Erythroblast (primary cell): ENCODE measurements at regions not wholly inside any gene's neighbourhood (a gene's known extent, or its start where the extent isn't known, plus 50 kb on each side); places are given as distances from the start of the nearest gene placed in this dataset.

ENCODE experiments used
- DNase-seq, 2 experiments: peaks; one replicate each; lab custom pipeline; 2025; lab: John Stamatoyannopoulos, UW
- GATA1 ChIP-seq: IDR thresholded peaks from 2 replicates; pipeline ENCODE4 v1.6.1; 2011; ENCODE audit warnings: low read depth, mild to moderate bottlenecking, control low read depth, low read length, moderate library complexity
- POLR2A ChIP-seq: IDR thresholded peaks from 2 replicates; pipeline ENCODE4 v1.6.1; 2011; ENCODE audit warnings: mild to moderate bottlenecking, low read length

DNA sequence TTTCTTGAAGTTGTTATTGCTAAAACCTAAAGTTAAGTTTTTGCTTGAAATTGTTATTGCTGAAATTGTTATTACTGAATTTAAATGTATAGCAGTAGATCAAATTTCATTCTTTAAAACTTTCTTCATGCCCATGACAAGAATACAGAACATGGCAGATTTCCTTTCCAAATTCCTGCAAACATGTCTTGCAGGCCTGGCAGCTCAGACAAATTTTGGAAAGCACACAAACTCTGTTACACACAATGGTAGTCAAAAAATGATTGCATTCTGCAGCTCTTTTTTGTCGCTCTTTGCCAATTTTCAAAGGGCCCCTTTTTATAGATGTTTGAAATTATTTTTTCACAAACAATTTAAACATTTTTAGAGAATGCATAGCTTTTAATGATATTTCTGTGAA is 1292.3 kb upstream of the B3GALT2 start:
- TF ChIP-seq GATA1 = no peak
- TF ChIP-seq POLR2A = no peak
- DNase-seq = no peak

DNA sequence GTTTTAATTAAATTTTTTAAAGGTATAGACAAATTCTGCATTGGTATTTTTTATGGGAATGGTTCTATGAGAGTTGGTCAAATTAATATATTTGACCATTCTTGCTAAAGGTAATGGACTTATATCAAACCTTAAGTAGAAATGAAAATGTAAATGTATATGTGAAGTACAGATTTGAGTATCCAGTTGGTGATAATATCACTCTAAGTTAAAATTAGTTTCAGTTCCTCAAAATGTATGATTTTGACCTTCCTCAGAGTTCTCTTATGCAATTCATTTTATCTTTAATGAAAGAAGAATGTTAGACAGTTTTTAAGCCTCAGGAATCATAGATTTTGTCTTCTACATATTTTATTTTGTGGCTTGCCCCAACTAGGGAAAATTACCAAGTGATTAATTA is 1291.5 kb upstream of the B3GALT2 start:
- TF ChIP-seq POLR2A = no peak
- no peak for TF ChIP-seq GATA1
- DNase-seq = no peak

DNA sequence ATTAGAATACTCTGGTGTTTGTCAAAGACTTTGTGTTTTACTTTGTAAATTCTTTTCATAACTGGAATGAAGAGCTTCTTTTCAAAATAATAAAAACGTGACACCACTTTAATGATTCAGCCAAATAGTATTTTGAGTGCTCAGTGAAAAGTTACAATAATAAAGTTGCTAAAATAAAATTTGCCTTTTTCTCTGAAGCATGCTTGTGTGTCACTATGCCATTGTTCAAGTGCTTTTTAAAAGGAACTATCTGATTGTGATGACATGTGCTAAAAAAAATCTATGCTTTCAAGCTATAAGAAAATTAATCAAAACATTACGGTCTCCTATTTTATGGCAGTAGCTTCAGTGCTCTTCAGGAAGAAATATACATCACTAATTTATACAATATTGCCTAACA is 1290.5 kb upstream of the B3GALT2 start:
- TF ChIP-seq POLR2A (no peak), GATA1 (no peak)
- DNase-seq = no peak

DNA sequence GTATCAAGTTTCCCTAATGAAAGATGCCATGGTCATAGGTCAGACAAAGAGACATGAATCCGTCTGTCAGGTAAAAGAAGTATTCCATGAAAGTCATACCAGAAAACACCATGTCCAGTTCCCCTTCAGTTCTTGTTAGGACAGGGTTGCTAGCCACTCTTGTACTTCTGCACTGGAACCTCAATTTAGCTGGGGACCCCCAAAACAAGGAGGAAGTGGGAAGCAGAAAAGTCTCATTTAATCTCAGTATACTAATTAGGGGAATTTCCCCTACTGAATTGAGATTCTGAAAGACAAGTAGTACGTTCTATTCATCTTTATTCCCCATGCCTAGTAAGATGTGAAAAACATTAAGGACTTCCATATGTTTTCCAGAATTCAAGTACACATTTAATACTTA is 1289.9 kb upstream of the B3GALT2 start:
- no peak for DNase-seq
- TF ChIP-seq GATA1 (no peak), POLR2A (no peak)

DNA sequence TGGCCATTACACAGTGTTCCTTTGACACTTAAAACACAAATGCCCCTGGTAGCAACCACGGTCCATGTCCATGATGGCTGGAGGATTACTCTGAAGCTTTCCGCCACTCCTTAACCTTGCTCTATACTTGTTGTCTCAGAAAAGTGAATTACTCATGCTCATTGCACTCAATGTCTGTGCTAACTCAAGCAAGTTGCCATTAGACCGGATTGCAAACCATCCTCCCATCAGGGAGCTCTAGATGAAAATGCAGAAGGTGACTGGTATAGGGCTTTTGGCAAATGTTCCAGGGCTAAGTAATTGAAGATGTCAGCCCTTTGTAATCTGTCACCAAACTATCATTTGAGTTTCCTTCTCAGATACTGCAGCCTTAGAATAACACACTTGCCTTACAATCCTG is 1288.3 kb upstream of the B3GALT2 start:
- TF ChIP-seq GATA1 (no peak), POLR2A (no peak)
- no peak for DNase-seq

DNA sequence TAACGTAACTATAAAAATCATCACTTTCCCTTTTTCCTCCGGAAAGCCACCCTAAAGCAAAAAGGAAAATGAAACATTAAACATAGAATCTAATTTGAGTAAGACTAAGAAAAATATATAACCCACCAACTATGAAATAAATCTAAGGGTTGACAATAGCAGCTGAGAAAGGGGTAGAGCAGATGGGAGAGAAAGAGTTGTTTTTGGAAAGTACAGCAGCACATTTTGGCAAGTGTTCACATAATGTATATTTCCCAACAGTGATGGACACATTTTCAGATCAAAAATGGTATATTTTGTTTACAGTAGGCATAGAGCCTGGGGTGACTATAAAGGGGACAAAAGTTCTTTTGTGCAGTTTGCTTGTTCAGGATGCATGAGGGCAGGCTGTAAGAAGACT is 1287.4 kb upstream of the B3GALT2 start:
- DNase-seq = no peak
- no peak for TF ChIP-seq POLR2A
- TF ChIP-seq GATA1 = no peak

DNA sequence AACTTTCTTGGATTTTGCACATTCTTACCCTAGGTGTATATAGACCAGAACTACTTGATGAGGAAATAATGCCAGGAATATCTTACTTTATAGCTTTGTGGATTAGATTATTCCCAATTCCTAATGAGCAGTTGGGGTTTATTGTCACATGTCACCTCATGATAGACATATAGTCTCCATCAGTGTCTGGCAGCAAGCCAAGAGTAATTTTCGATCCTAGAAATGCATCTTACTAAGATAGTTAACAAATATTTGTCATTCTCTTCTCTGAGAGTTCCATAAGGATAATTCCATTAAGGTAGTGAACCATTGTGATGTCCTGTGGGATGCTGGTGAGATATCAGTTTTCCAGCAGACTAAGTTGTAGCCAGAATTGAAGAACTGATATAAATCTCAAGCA is 1282.9 kb upstream of the B3GALT2 start:
- DNase-seq = no peak
- TF ChIP-seq POLR2A = no peak
- no peak for TF ChIP-seq GATA1

DNA sequence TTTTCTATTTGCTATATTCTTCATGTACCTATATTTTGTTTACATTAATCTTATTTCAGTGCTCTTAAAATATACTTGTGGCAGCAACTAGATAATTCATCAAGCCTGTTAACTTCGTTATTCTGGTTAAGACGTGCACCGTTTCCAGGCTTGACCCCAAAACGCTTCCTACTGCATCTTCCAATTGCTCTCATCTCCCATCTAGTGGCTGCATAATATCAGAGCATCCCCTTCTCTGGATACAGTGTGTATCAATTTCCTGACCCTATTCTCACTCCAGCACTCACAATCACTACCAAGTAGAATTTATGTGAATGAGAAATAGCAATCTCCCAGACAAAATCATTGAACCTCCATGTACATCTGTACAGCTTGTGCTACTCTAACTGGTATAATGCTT is 1280.3 kb upstream of the B3GALT2 start:
- no peak for TF ChIP-seq POLR2A
- TF ChIP-seq GATA1 = no peak
- DNase-seq = no peak

DNA sequence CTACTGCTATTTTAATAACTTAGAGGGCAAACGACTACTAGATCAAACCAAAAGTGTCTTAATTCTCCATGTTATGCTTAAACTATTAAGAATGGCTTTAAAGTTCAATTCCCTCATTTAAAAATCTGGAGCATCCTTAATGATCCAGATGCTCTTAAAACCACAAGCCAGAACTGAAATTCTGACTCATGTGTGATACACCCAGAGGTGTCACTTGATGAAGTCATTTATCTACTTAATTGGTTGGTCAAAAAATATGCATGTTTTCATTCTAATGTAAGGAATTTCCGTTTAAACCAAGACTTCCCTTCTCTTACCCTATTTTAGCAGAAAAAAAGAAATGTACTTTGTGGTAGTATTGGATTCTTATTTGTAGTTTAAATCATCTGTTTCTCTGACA is 1261.2 kb upstream of the B3GALT2 start:
- TF ChIP-seq GATA1 = no peak
- no peak for DNase-seq

DNA sequence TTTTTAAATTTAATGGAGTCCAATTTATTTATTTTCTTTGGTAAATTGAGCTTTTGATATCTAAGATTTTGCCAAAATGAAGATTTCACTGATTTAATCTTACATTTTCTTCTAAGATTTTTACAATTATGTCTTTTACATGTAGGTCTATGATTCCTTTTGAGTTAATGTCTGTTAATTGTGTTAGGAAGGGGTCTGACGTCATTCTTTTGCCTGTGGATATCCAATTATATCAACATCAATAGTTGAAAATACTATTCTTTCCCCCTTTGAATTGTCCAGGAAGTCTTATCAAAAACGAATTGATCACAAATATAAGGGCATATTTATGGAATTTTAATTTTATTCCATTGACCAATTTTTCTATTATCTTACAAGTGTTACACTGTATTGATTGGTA is 1258.8 kb upstream of the B3GALT2 start:
- DNase-seq = no peak
- TF ChIP-seq GATA1 (no peak), POLR2A (no peak)

DNA sequence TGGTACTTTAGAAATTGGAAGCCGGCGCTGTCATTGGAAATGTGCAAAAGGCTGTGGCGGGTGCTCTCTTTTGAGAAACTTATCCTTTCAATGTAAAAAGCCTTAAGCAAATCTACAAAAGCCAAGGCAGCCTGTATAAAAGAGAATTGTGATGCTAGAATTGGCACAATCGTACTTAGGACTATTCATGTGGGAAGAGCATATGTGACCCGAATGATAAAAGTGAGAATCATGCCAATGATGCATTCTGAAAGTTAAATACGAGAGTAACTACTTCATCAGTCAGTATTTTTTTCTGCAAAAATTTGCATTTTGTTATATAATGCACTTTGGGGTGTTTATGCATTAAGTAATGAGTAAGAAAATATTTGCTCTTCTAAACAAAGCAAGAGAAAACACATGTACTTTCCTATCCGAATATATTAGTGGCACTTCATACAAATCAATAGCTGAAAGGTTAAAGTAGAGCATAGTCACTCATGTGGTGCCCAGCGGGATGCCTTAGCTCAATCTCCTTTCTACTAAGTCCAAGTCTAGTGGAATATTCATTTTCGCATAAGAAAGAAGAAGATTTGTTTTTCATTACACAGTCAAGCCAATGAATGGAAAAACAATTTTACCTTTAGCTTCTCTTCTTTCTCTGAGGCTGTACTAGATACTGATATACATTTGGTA is 1256.6 kb upstream of the B3GALT2 start:
- no peak for TF ChIP-seq GATA1
- no peak for TF ChIP-seq POLR2A
- DNase-seq = no peak

DNA sequence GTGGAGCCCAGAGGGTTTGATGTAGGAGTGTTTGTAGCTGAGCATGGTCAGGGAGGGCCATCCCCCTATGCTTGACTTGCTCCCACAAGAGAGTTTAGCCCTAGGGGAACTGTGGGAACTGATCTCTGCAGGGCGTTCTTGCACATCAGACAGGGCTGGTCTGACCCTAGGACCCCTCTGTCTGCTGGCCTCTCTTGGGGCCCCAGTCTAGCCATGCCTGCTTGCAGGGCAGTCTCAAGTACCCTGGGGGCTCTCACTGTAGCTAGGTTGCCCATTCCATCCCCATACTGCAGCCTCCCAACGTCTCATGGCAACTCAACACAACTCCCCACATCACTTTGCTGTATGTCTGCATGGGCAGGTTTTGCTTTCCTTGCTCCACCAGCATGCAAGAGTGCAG is 1250.7 kb upstream of the B3GALT2 start:
- DNase-seq = no peak
- TF ChIP-seq GATA1 (no peak), POLR2A (no peak)

DNA sequence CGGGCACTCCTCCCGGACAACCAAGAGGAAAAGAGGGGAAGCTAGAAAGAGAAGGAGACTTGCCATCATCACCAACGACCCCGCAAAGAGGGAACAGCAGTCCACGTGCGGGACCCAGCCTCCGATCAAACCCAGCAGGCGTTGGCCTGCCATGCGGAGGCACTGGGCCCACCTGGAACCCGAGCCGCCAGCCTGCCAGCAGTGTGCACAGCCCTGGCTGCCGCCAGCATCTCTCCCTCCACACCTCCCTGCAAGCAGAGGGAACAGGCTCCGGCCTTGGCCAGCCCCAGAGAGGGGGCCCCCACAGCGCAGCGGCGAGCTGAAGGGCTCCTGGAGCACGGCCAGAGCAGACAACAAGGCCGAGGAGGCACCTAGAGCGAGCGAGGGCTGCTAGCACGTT is 1244.7 kb upstream of the B3GALT2 start:
- TF ChIP-seq GATA1 = no peak
- TF ChIP-seq POLR2A = no peak

DNA sequence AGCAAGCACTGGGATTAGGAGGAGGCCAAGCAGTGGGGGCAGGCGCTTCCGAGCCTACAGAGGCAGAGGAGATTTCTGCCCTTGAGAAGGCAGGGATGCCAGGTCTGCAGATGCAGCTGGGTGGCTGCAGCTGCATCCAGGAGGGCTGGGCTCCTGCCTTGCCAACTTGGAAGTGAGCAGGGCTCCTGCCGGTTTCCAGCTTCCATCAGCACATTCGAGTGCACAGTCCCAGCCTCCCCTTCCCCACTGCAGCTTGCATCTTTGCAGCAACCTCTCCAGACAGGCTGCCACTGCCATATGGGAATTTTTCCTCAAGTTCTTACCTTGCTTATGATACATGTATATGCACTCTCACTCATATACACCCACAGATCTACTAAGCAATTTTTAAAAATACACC is 1234.3 kb upstream of the B3GALT2 start:
- TF ChIP-seq POLR2A = no peak
- TF ChIP-seq GATA1 = no peak
- no peak for DNase-seq

More for the DNA sequence above, 1244.7 kb upstream of the B3GALT2 start:
- no peak for DNase-seq

DNA sequence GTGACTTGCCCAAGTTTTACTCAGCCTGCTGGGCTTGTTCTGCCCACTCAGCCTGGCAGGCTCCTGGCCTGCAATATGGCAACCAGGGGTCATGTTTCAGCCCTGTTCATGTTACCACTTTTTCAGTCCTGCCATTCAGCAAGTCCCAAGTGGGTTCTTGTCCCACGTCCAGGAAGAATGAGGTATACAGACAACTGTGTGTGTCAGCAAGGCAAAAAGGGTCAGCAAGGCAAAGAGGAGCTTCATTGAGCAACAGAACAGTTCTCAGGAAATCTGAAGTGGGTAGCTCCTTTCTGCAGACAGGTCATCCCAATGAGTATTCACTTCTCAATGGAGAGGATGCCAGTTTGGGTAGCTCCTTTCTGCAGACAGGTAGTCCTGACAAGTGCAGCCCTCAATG is 1233.3 kb upstream of the B3GALT2 start:
- TF ChIP-seq GATA1 (no peak), POLR2A (no peak)
- peak in 1 of 2 experiments; percentile 16 for DNase-seq
